Endothelial cell of umbilical vein (primary cell): ENCODE measurements at regions not wholly inside any gene's neighbourhood (a gene's known extent, or its start where the extent isn't known, plus 50 kb on each side); places are given as distances from the start of the nearest gene placed in this dataset.

Source experiments
- BruUV-seq: library from RNA; stranded (reverse); fragments of 400-500 nt; replicated peaks from 2 replicates; lab custom pipeline; 2021; lab: Mats Ljungman, UMichigan
- CTCF ChIA-PET: fragments of 300-600, 350-600 bp; sonication (Branson Sonifier 250); formaldehyde crosslinking; loops from one replicate; lab custom pipeline; 2021; ENCODE audit warnings: antibody characterized with exemption, inconsistent platforms; lab: Charles Lee
- POLR2A ChIA-PET: fragments of 300-600, 350-600 bp; sonication (Branson Sonifier 250); formaldehyde crosslinking; loops from one replicate; lab custom pipeline; 2021; ENCODE audit warnings: antibody characterized with exemption, inconsistent platforms; lab: Charles Lee
- DNase-seq: peaks from one replicate; pipeline ENCODE4 v3.0.0-alpha.2; 2011; ENCODE audit warnings: low read depth, low spot score
- FAIRE-seq: peaks from 2 replicates; lab custom pipeline; 2011; peaks lifted over from hg19 to GRCh38; lab: Jason Lieb, UNC
- H2AFZ ChIP-seq: 2 replicates; pipeline ENCODE4 v1.6.0; 2012; ENCODE audit warnings: low read depth, low read length, control low read depth, inconsistent platforms
- H3K27ac ChIP-seq: 2 replicates; pipeline ENCODE4 v1.5.1; 2011; ENCODE audit warnings: low read depth, mild to moderate bottlenecking, control low read depth, low read length, moderate library complexity; ENCODE audit not compliant: insufficient read depth
- H3K27me3 ChIP-seq, 2 experiments: 2 replicates each; pipeline versions ENCODE4 v1.6.0 to v1.6.1; 2011; ENCODE audit warnings: low read length in 2 of 2, mixed read lengths in 1 of 2; ENCODE audit not compliant: control insufficient read depth in 2 of 2, insufficient read depth in 2 of 2
- H3K36me3 ChIP-seq, 2 experiments: 2 replicates in 1 of 2; 3 replicates in 1 of 2; pipeline ENCODE4 v1.5.1; 2011; ENCODE audit warnings: low read length in 2 of 2, mild to moderate bottlenecking in 1 of 2, moderate library complexity in 1 of 2; ENCODE audit not compliant: control insufficient read depth in 2 of 2, insufficient read depth in 2 of 2; ENCODE audit errors: extremely low read depth in 1 of 2
- H3K4me1 ChIP-seq: 3 replicates; pipeline ENCODE4 v1.5.1; 2011; ENCODE audit warnings: mild to moderate bottlenecking, low read length; ENCODE audit not compliant: control insufficient read depth, insufficient read depth; ENCODE audit errors: extremely low read depth
- H3K4me2 ChIP-seq: 2 replicates; pipeline ENCODE4 v1.6.1; 2011; ENCODE audit warnings: low read length, control low read depth, mixed read lengths; ENCODE audit not compliant: insufficient read depth
- H3K4me3 ChIP-seq, 3 experiments: fragments of 200-600 bp in 1 of 3; sonication (generic), shearing (Covaris generic) in 1 of 3; replicated peaks in 1 of 3; 2 replicates each; pipeline ENCODE4 v1.5.1; 2011 to 2016; ENCODE audit warnings: control low read depth in 3 of 3, low read length in 3 of 3, mild to moderate bottlenecking in 2 of 3, inconsistent platforms in 1 of 3, low read depth in 1 of 3, moderate library complexity in 1 of 3; ENCODE audit not compliant: insufficient read depth in 1 of 3
- H3K79me2 ChIP-seq: 2 replicates; pipeline ENCODE4 v1.6.0; 2012; ENCODE audit warnings: low read length, inconsistent platforms; ENCODE audit not compliant: control insufficient read depth, insufficient read depth
- H3K9ac ChIP-seq: replicated peaks from 2 replicates; pipeline ENCODE3; 2011; ENCODE audit warnings: low read length, control low read depth; ENCODE audit not compliant: insufficient read depth; ENCODE audit errors: extremely low read depth
- H3K9me1 ChIP-seq: replicated peaks from 3 replicates; pipeline ENCODE4 v1.6.0; 2011; ENCODE audit warnings: mild to moderate bottlenecking, low read length; ENCODE audit not compliant: control insufficient read depth, insufficient read depth; ENCODE audit errors: extremely low read depth
- H3K9me3 ChIP-seq: replicated peaks from 2 replicates; pipeline ENCODE4 v1.5.1; 2012; ENCODE audit warnings: low read length, inconsistent platforms; ENCODE audit not compliant: control insufficient read depth, insufficient read depth
- H4K20me1 ChIP-seq: replicated peaks from 2 replicates; pipeline ENCODE3; 2011; ENCODE audit warnings: mild to moderate bottlenecking, low read length; ENCODE audit not compliant: control insufficient read depth, insufficient read depth; ENCODE audit errors: extremely low read depth
- EZH2 ChIP-seq: IDR thresholded peaks from 2 replicates; pipeline ENCODE4 v1.6.1; 2012; ENCODE audit warnings: borderline replicate concordance, low read depth, mild to moderate bottlenecking, moderate library complexity, low read length, inconsistent platforms; ENCODE audit not compliant: severe bottlenecking
- FOS ChIP-seq: IDR thresholded peaks from 2 replicates; pipeline ENCODE4 v1.6.1; 2011; ENCODE audit warnings: mild to moderate bottlenecking, low read length, moderate library complexity, borderline replicate concordance; ENCODE audit not compliant: insufficient read depth
- GATA2 ChIP-seq: IDR thresholded peaks from 2 replicates; pipeline ENCODE4 v1.7.0; 2011; ENCODE audit warnings: low read depth, mild to moderate bottlenecking, moderate library complexity, mixed read lengths, low read length; ENCODE audit not compliant: insufficient read length, insufficient read depth
- JUN ChIP-seq: IDR thresholded peaks from 2 replicates; pipeline ENCODE4 v1.6.1; 2011; ENCODE audit warnings: borderline replicate concordance, low read depth; ENCODE audit not compliant: insufficient read length, insufficient read depth
- MYC ChIP-seq: IDR thresholded peaks from one replicate; pipeline ENCODE4 v1.6.1; 2011; ENCODE audit warnings: mild to moderate bottlenecking, low read depth, low read length
- POLR2A ChIP-seq: IDR thresholded peaks from 2 replicates; pipeline ENCODE4 v1.6.1; 2012; ENCODE audit warnings: low read depth, mild to moderate bottlenecking, control low read depth, low read length
- POLR2AphosphoS5 ChIP-seq: IDR thresholded peaks from 2 replicates; pipeline ENCODE4 v1.6.1; 2012; ENCODE audit warnings: low read depth, mild to moderate bottlenecking, control low read depth, low read length, moderate library complexity; ENCODE audit not compliant: insufficient read depth
- dilution Hi-C: fragments of 300-500 bp; cut with MboI; formaldehyde crosslinking; loops from one replicate; pipeline ENCODE4 v1.15.0; 2019; ENCODE audit warnings: low sequenced_read_pairs; ENCODE audit not compliant: extremely low pct_ligation_motif_present
- intact Hi-C: fragments of 100-400 bp; cut with micrococcal nuclease; formaldehyde crosslinking; loops from one replicate; pipeline ENCODE4 v1.10.0; 2022
- TF ChIP-seq, protein P1 (sequence below), 2 donors: IDR thresholded peaks; 1 replicate in 1 of 2; 2 replicates in 1 of 2; pipeline ENCODE4 v1.5.1; 2011; ENCODE audit warnings: low read length in 2 of 2, mild to moderate bottlenecking in 2 of 2, moderate library complexity in 2 of 2, control low read depth in 1 of 2, inconsistent platforms in 1 of 2, low read depth in 1 of 2; ENCODE audit not compliant: insufficient read depth in 1 of 2; ENCODE audit errors: extremely low read depth in 1 of 2
- TF ChIP-seq, protein P2 (sequence below): IDR thresholded peaks from 2 replicates; pipeline ENCODE4 v1.6.1; 2011; ENCODE audit not compliant: insufficient read depth, insufficient read length

DNA sequence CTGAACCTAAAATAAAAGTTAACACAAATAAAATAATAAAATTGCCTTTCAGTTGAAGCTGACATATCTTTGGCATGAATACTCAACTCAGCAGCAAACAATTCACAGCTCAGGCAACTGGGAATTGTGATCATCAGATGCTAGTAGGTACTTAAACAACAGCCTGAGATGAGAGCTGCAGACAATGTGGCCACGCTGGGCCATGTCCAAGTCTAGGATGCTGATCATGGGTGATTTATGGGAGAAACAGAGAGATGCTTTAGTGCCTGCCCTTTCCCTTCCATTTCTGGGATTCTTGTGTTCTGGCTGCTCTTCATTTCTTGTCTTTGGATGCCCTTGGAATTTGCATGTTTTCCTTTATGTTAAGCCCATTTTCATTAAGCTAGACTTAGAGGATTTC is 212.4 kb upstream of the CWC22 start:
- H3K27ac ChIP-seq: no peak overlapping the region
- no peaks in the 10 kb centered on the region for H3K9me3 ChIP-seq
- no peak overlapping the region for H3K9ac ChIP-seq
- H3K36me3 ChIP-seq: no peaks in the 10 kb centered on the region
- BruUV-seq: no TSS peak
- H3K27me3 ChIP-seq: no peaks in the 10 kb centered on the region
- dilution Hi-C loops: no loop called here
- H3K9me1 ChIP-seq: no peaks in the 10 kb centered on the region
- POLR2A ChIA-PET: no interaction called here
- no peak overlapping the region for H3K4me3 ChIP-seq
- H3K79me2 ChIP-seq: no peaks in the 10 kb centered on the region
- no peak for FAIRE-seq
- H3K4me1 ChIP-seq: no peaks in the 10 kb centered on the region
- H2AFZ ChIP-seq: no peak overlapping the region
- H4K20me1 ChIP-seq: no peaks in the 10 kb centered on the region
- intact Hi-C loops: no loop called here
- TF ChIP-seq, protein P1, sequence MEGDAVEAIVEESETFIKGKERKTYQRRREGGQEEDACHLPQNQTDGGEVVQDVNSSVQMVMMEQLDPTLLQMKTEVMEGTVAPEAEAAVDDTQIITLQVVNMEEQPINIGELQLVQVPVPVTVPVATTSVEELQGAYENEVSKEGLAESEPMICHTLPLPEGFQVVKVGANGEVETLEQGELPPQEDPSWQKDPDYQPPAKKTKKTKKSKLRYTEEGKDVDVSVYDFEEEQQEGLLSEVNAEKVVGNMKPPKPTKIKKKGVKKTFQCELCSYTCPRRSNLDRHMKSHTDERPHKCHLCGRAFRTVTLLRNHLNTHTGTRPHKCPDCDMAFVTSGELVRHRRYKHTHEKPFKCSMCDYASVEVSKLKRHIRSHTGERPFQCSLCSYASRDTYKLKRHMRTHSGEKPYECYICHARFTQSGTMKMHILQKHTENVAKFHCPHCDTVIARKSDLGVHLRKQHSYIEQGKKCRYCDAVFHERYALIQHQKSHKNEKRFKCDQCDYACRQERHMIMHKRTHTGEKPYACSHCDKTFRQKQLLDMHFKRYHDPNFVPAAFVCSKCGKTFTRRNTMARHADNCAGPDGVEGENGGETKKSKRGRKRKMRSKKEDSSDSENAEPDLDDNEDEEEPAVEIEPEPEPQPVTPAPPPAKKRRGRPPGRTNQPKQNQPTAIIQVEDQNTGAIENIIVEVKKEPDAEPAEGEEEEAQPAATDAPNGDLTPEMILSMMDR (IDR thresholded peaks at IDR 0.05; ENCODE audit: extremely low read depth in 1 of 2, insufficient read depth in 1 of 2, low read depth in 1 of 2, low read length in 2 of 2): no peak
- TF ChIP-seq FOS: no peak
- no peak for TF ChIP-seq MYC
- TF ChIP-seq EZH2: no peak
- TF ChIP-seq, protein P2, sequence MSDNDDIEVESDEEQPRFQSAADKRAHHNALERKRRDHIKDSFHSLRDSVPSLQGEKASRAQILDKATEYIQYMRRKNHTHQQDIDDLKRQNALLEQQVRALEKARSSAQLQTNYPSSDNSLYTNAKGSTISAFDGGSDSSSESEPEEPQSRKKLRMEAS: no peak
- TF ChIP-seq POLR2A: no peak
- TF ChIP-seq GATA2: no peak
- TF ChIP-seq JUN: no peak
- TF ChIP-seq POLR2AphosphoS5: no peak
- H3K4me2 ChIP-seq: no peak overlapping the region
- no peak for DNase-seq
- CTCF ChIA-PET: no interaction called here
